ENCODE measurements at regions not wholly inside any gene's neighbourhood (a gene's known extent, or its start where the extent isn't known, plus 50 kb on each side); places are given as distances from the start of the nearest gene placed in this dataset.

DNA sequence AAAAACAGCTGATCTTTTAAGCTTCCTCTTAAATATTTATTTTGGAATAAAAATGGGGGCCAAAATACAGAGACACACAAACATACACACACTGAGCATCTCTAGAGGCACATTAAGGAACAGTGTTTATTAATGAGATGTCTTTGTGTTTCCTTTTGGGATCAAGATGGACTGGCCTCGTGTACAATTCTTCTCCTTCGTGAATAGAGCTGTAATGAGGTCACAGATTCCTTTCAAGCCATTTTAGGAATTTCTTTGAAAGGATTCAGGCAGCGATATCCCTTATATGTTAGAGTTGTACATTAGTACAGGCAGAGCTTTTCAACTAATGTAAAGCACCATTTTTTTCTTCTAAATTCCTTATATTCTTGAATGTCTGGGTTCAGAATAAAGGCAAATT is 295.7 kb downstream of the CHRM3 start:
- no peaks in the 10 kb centered on the region for H3K27me3 ChIP-seq
- no peak overlapping the region for H3K27ac ChIP-seq
- 76% methylated on average over 3 of the region's 3 CpGs for WGBS (ENCODE audit: low lambda C conversion rate, missing lambda C conversion rate)
- no peaks in the 10 kb centered on the region for H3K36me3 ChIP-seq (replicated peaks; ENCODE audit: insufficient read depth, low read depth)
- no peaks in the 10 kb centered on the region for H3K9me2 ChIP-seq (replicated peaks; ENCODE audit: insufficient read depth)
- no peak overlapping the region for H3K4me2 ChIP-seq
- DNase-seq (ENCODE audit: low spot score): no peak
- no peaks in the 10 kb centered on the region for H4K20me1 ChIP-seq (ENCODE audit: insufficient read depth, poor library complexity, severe bottlenecking)
- no peaks in the 10 kb centered on the region for H3K9me3 ChIP-seq (ENCODE audit: low read depth)
- no peak overlapping the region for H2AFZ ChIP-seq
- H3K4me1 ChIP-seq (ENCODE audit: insufficient read depth): no peaks in the 10 kb centered on the region
- no peak for TF ChIP-seq EZH2phosphoT487 (IDR thresholded peaks at IDR 0.05; ENCODE audit: low read depth, severe bottlenecking, unreplicated experiment)
- TF ChIP-seq, protein P1, sequence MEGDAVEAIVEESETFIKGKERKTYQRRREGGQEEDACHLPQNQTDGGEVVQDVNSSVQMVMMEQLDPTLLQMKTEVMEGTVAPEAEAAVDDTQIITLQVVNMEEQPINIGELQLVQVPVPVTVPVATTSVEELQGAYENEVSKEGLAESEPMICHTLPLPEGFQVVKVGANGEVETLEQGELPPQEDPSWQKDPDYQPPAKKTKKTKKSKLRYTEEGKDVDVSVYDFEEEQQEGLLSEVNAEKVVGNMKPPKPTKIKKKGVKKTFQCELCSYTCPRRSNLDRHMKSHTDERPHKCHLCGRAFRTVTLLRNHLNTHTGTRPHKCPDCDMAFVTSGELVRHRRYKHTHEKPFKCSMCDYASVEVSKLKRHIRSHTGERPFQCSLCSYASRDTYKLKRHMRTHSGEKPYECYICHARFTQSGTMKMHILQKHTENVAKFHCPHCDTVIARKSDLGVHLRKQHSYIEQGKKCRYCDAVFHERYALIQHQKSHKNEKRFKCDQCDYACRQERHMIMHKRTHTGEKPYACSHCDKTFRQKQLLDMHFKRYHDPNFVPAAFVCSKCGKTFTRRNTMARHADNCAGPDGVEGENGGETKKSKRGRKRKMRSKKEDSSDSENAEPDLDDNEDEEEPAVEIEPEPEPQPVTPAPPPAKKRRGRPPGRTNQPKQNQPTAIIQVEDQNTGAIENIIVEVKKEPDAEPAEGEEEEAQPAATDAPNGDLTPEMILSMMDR (IDR thresholded peaks at IDR 0.05; ENCODE audit: poor library complexity): no peak
- no peak for TF ChIP-seq EZH2 (IDR thresholded peaks at IDR 0.05; ENCODE audit: borderline replicate concordance)
- no peaks in the 10 kb centered on the region for H3K79me2 ChIP-seq
- H3K4me3 ChIP-seq: no peak overlapping the region

DNA sequence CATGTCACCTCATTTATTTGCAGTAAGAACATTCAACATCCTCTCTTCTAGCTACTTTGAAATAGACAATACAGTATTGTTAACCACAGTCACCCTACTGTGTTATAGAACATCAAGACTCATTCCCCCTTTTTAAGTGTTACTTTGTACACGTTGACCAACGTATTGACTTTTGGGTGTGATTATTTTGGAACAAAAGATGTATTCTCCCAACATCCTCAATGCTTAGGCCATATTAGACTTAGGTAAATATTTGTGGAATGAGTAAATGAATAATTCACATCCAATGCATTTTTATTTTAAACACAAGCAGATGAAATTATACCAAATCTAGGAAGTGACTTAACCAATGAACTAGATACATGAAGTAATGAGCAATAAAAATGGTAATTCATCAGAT is 296.6 kb downstream of the CHRM3 start:
- H3K27me3 ChIP-seq: no peaks in the 10 kb centered on the region
- no peaks in the 10 kb centered on the region for H3K36me3 ChIP-seq (replicated peaks; ENCODE audit: insufficient read depth, low read depth)
- WGBS (ENCODE audit: low lambda C conversion rate, missing lambda C conversion rate): 72% methylated on average over 2 of the region's 2 CpGs
- no peak overlapping the region for H3K27ac ChIP-seq
- H3K9me2 ChIP-seq (replicated peaks; ENCODE audit: insufficient read depth): no peaks in the 10 kb centered on the region
- no peak for DNase-seq (ENCODE audit: low spot score)
- no peak for TF ChIP-seq EZH2 (IDR thresholded peaks at IDR 0.05; ENCODE audit: borderline replicate concordance)
- TF ChIP-seq EZH2phosphoT487 (IDR thresholded peaks at IDR 0.05; ENCODE audit: low read depth, severe bottlenecking, unreplicated experiment): no peak
- TF ChIP-seq, protein P1 (IDR thresholded peaks at IDR 0.05; ENCODE audit: poor library complexity): no peak
- no peak overlapping the region for H3K4me2 ChIP-seq
- no peaks in the 10 kb centered on the region for H4K20me1 ChIP-seq (ENCODE audit: insufficient read depth, poor library complexity, severe bottlenecking)
- H3K79me2 ChIP-seq: no peaks in the 10 kb centered on the region
- no peak overlapping the region for H3K4me3 ChIP-seq
- no peaks in the 10 kb centered on the region for H3K9me3 ChIP-seq (ENCODE audit: low read depth)
- H2AFZ ChIP-seq: no peak overlapping the region
- no peaks in the 10 kb centered on the region for H3K4me1 ChIP-seq (ENCODE audit: insufficient read depth)

DNA sequence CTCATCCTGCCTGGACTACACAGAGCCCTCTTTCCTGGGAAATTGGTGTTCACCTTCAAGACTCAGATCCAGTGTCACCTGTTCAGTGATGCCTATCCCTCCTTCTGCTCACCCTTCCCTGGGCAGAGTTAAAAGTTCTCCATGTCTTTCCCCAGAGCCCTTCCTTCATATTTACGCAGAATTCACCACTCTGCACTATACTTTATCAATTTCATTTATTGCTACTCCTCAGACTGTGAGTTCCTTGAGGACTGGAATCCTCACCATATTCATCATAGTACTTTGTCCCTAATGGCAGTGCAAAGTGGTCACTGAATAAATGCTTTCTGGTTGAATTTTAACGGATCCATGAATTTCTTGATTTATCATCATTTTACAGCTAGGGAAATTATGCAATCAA is 300.0 kb downstream of the CHRM3 start:
- TF ChIP-seq EZH2 (IDR thresholded peaks at IDR 0.05; ENCODE audit: borderline replicate concordance) (no peak), EZH2phosphoT487 (IDR thresholded peaks at IDR 0.05; ENCODE audit: low read depth, severe bottlenecking, unreplicated experiment) (no peak)
- TF ChIP-seq, protein P1 (IDR thresholded peaks at IDR 0.05; ENCODE audit: poor library complexity): no peak
- H2AFZ ChIP-seq: no peak overlapping the region
- DNase-seq (ENCODE audit: low spot score): no peak
- no peaks in the 10 kb centered on the region for H3K27me3 ChIP-seq
- H3K4me1 ChIP-seq (ENCODE audit: insufficient read depth): no peaks in the 10 kb centered on the region
- no peak overlapping the region for H3K4me2 ChIP-seq
- no peaks in the 10 kb centered on the region for H4K20me1 ChIP-seq (ENCODE audit: insufficient read depth, poor library complexity, severe bottlenecking)
- no peaks in the 10 kb centered on the region for H3K9me2 ChIP-seq (replicated peaks; ENCODE audit: insufficient read depth)
- WGBS (ENCODE audit: low lambda C conversion rate, missing lambda C conversion rate): 80% methylated on average over 2 of the region's 2 CpGs
- no peaks in the 10 kb centered on the region for H3K9me3 ChIP-seq (ENCODE audit: low read depth)
- H3K27ac ChIP-seq: no peak overlapping the region
- H3K4me3 ChIP-seq: no peak overlapping the region
- H3K36me3 ChIP-seq (replicated peaks; ENCODE audit: insufficient read depth, low read depth): no peaks in the 10 kb centered on the region
- no peaks in the 10 kb centered on the region for H3K79me2 ChIP-seq

GRCh38 chr1:239696317-239696716 is 309.9 kb downstream of the CHRM3 start:
- no peaks in the 10 kb centered on the region for H3K79me2 ChIP-seq
- H3K9me3 ChIP-seq (ENCODE audit: low read depth): no peaks in the 10 kb centered on the region
- DNase-seq (ENCODE audit: low spot score): no peak
- no peaks in the 10 kb centered on the region for H4K20me1 ChIP-seq (ENCODE audit: insufficient read depth, poor library complexity, severe bottlenecking)
- no peak overlapping the region for H3K4me2 ChIP-seq
- H3K36me3 ChIP-seq (replicated peaks; ENCODE audit: insufficient read depth, low read depth): no peaks in the 10 kb centered on the region
- H3K9me2 ChIP-seq (replicated peaks; ENCODE audit: insufficient read depth): no peaks in the 10 kb centered on the region
- no peaks in the 10 kb centered on the region for H3K27me3 ChIP-seq
- H3K4me3 ChIP-seq: no peak overlapping the region
- 91% methylated on average over 2 of the region's 2 CpGs for WGBS (ENCODE audit: low lambda C conversion rate, missing lambda C conversion rate)
- H2AFZ ChIP-seq: no peak overlapping the region
- H3K27ac ChIP-seq: no peak overlapping the region
- no peaks in the 10 kb centered on the region for H3K4me1 ChIP-seq (ENCODE audit: insufficient read depth)
- TF ChIP-seq EZH2 (IDR thresholded peaks at IDR 0.05; ENCODE audit: borderline replicate concordance): no peak

Data from hepatocyte (in vitro differentiated cells).